LNCaP clone FGC (cell line): ENCODE measurements at regions not wholly inside any gene's neighbourhood (a gene's known extent, or its start where the extent isn't known, plus 50 kb on each side); places are given as distances from the start of the nearest gene placed in this dataset.

Source experiments
- DNase-seq: peaks from one replicate; pipeline ENCODE4 v3.0.0-alpha.2; 2011; ENCODE audit warnings: low read depth
- H3K4me3 ChIP-seq: 2 replicates; pipeline ENCODE4 v1.5.1; 2011; ENCODE audit warnings: mild to moderate bottlenecking, low read depth, low read length, control low read depth
- CTCF ChIP-seq: IDR thresholded peaks from 2 replicates; pipeline ENCODE4 v1.5.1; 2012; ENCODE audit warnings: mild to moderate bottlenecking; ENCODE audit not compliant: control insufficient read depth, insufficient read depth; ENCODE audit errors: extremely low read depth

GRCh38 chr2:234869164-234869563 lies 82.7 kb upstream of the SH3BP4 start:
- H3K4me3 ChIP-seq = no peak overlapping the region
- TF ChIP-seq CTCF = no peak
- no peak for DNase-seq

- DNase-seq = peak; percentile 18
- TF ChIP-seq CTCF = no peak
- no peak overlapping the region for H3K4me3 ChIP-seq
Observed at GRCh38 chr2:234867882-234868285, 83.9 kb upstream of the SH3BP4 start.

GRCh38 chr2:234865586-234865985 lies 86.2 kb upstream of the SH3BP4 start:
- no peak overlapping the region for H3K4me3 ChIP-seq
- no peak for DNase-seq
- no peak for TF ChIP-seq CTCF

GRCh38 chr2:234865040-234865439 lies 86.8 kb upstream of the SH3BP4 start:
- no peak for TF ChIP-seq CTCF
- no peak overlapping the region for H3K4me3 ChIP-seq
- no peak for DNase-seq

- H3K4me3 ChIP-seq = no peak overlapping the region
- no peak for TF ChIP-seq CTCF
- DNase-seq = no peak
Observed at GRCh38 chr2:234864506-234864905, 87.3 kb upstream of the SH3BP4 start.

- no peak for DNase-seq
Observed at GRCh38 chr2:234863043-234863934, 88.5 kb upstream of the SH3BP4 start.

More at GRCh38 chr2:234863043-234863934, 88.5 kb upstream of the SH3BP4 start:
- no peak for TF ChIP-seq CTCF
- H3K4me3 ChIP-seq = no peak overlapping the region
